ENCODE measurements at regions not wholly inside any gene's neighbourhood (a gene's known extent, or its start where the extent isn't known, plus 50 kb on each side); places are given as distances from the start of the nearest gene placed in this dataset.

GRCh38 chr11:44430140-44430539 lies 120.2 kb upstream of the ALX4 start:
- POLR2A ChIA-PET, result no interaction called here
- no peak for DNase-seq (ENCODE audit: low spot score)

GRCh38 chr11:44434191-44434590 lies 124.3 kb upstream of the ALX4 start:
- POLR2A ChIA-PET, result no interaction called here
- H3K4me3 Mint-ChIP-seq, result no peak overlapping the region
- TF ChIP-seq TEAD4 (CRISPR knock-in tag; IDR thresholded peaks at IDR 0.05), result no peak
- no peak for TF ChIP-seq ZBTB43 (CRISPR knock-in tag; IDR thresholded peaks at IDR 0.05)
- no peak for TF ChIP-seq ATF6 (CRISPR knock-in tag; IDR thresholded peaks at IDR 0.05)
- TF ChIP-seq CREM (CRISPR knock-in tag; IDR thresholded peaks at IDR 0.05), result no peak
- no peak for TF ChIP-seq ZNF512 (CRISPR knock-in tag; IDR thresholded peaks at IDR 0.05; ENCODE audit: borderline replicate concordance)
- no peak for TF ChIP-seq E2F4 (CRISPR knock-in tag; IDR thresholded peaks at IDR 0.05; ENCODE audit: borderline replicate concordance, low read depth)
- no peak for TF ChIP-seq OVOL2 (CRISPR knock-in tag; IDR thresholded peaks at IDR 0.05; ENCODE audit: borderline replicate concordance)

More at GRCh38 chr11:44430140-44430539, 120.2 kb upstream of the ALX4 start:
- H3K36me3 Mint-ChIP-seq, result no peaks in the 10 kb centered on the region
- H3K4me1 Mint-ChIP-seq, result peaks cover 11% of the 10 kb centered on the region
- no peak overlapping the region for H3K4me3 Mint-ChIP-seq
- TF ChIP-seq ZBTB43 (CRISPR knock-in tag; IDR thresholded peaks at IDR 0.05), result no peak
- TF ChIP-seq ZSCAN18 (CRISPR knock-in tag; IDR thresholded peaks at IDR 0.05), result no peak
- no peak for TF ChIP-seq CDX4 (CRISPR knock-in tag; IDR thresholded peaks at IDR 0.05; ENCODE audit: borderline replicate concordance)
- TF ChIP-seq STAT6 (CRISPR knock-in tag; conservative IDR thresholded peaks at IDR 0.05; ENCODE audit: low read depth), result no peak
- TF ChIP-seq GRHL2 (CRISPR knock-in tag; IDR thresholded peaks at IDR 0.05; ENCODE audit: insufficient replicate concordance, severe bottlenecking), result no peak
- H3K27me3 Mint-ChIP-seq (ENCODE audit: low read depth), result peaks cover 10% of the 10 kb centered on the region
- CTCF ChIA-PET, result no interaction called here
- no peak for ATAC-seq
- no peaks in the 10 kb centered on the region for H3K9me3 Mint-ChIP-seq
- no peak overlapping the region for H3K27ac Mint-ChIP-seq

More at GRCh38 chr11:44434191-44434590, 124.3 kb upstream of the ALX4 start:
- no peak for ATAC-seq
- no peaks in the 10 kb centered on the region for H3K36me3 Mint-ChIP-seq
- peaks cover 12% of the 10 kb centered on the region for H3K27me3 Mint-ChIP-seq (ENCODE audit: low read depth)
- peaks cover 6% of the 10 kb centered on the region; the same call in 1 of the 2 replicates for H3K4me1 Mint-ChIP-seq
- no peak for DNase-seq (ENCODE audit: low spot score)
- no peaks in the 10 kb centered on the region for H3K9me3 Mint-ChIP-seq
- no peak overlapping the region for H3K27ac Mint-ChIP-seq
- CTCF ChIA-PET, result no interaction called here
